ENCODE measurements at regions not wholly inside any gene's neighbourhood (a gene's known extent, or its start where the extent isn't known, plus 50 kb on each side); places are given as distances from the start of the nearest gene placed in this dataset.

GRCh38 chr10:133020193-133020817 lies 67.4 kb upstream of the ADGRA1 start:
- no peak for TF ChIP-seq CTCF (IDR thresholded peaks at IDR 0.05; ENCODE audit: poor library complexity)
- no peak for TF ChIP-seq EZH2 (IDR thresholded peaks at IDR 0.05; ENCODE audit: borderline replicate concordance)
- no peak for TF ChIP-seq EZH2phosphoT487 (IDR thresholded peaks at IDR 0.05; ENCODE audit: low read depth, severe bottlenecking, unreplicated experiment)

Data from hepatocyte (in vitro differentiated cells).